IMR-90 (cell line): ENCODE measurements at regions not wholly inside any gene's neighbourhood (a gene's known extent, or its start where the extent isn't known, plus 50 kb on each side); places are given as distances from the start of the nearest gene placed in this dataset.

Source experiments
- CTCF ChIP-seq: conservative IDR thresholded peaks from 2 replicates; pipeline ENCODE4 v1.5.1; 2012; ENCODE audit warnings: mild to moderate bottlenecking, low read depth, low read length, improper control_type of control experiment
- POLR2A ChIP-seq: IDR thresholded peaks from 2 replicates; pipeline ENCODE4 v1.6.1; 2012; ENCODE audit warnings: mild to moderate bottlenecking, low read depth, low read length
- RCOR1 ChIP-seq: IDR thresholded peaks from 2 replicates; pipeline ENCODE4 v1.6.1; 2012; ENCODE audit warnings: mild to moderate bottlenecking, low read length, improper control_type of control experiment; ENCODE audit not compliant: insufficient replicate concordance
- RFX5 ChIP-seq: IDR thresholded peaks from 2 replicates; pipeline ENCODE4 v1.8.0; 2012; ENCODE audit warnings: low read depth, mild to moderate bottlenecking, low read length, moderate library complexity

DNA sequence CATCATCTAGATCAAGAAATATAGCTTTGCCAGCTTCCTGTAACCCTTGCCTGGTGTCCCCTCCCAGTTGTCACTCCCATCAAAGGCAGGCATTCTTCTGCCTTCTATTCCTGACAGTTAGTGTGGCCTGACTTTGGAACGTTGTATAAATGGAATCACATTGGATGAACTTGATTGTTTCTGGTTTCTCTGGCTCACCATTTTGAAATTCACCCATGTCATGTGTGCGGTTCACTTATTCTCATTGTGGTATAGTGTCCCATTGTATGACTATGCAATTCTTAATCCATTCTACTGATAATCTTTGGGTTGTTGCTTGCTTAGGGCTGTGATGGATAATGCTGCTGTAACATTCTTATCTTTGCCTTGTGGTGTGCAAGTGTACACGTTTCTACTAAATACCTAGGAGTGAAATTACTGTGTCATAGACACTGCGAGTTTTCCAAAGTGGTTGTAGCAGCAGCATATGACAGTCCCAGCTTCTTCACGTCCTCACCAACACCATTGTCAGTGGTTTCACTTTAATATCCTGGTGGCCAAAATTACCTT is 73.2 kb downstream of the VEGFA start:
- TF ChIP-seq CTCF, result no peak
- no peak for TF ChIP-seq POLR2A
- no peak for TF ChIP-seq RFX5
- TF ChIP-seq RCOR1, result no peak
